PC-9 (cell line): ENCODE measurements at regions not wholly inside any gene's neighbourhood (a gene's known extent, or its start where the extent isn't known, plus 50 kb on each side); places are given as distances from the start of the nearest gene placed in this dataset.

Source experiments
- BruUV-seq: library from RNA; stranded (reverse); fragments of 400-500 nt; replicated peaks from 2 replicates; lab custom pipeline; 2021; lab: Mats Ljungman, UMichigan
- CTCF ChIA-PET: fragments of 300-600 bp; sonication (Branson Sonifier 250); formaldehyde crosslinking; loops from one replicate; lab custom pipeline; 2022; ENCODE audit warnings: antibody characterized with exemption; lab: Charles Lee
- POLR2A ChIA-PET: fragments of 300-600 bp; sonication (Branson Sonifier 250); formaldehyde crosslinking; loops from one replicate; lab custom pipeline; 2022; ENCODE audit warnings: antibody characterized with exemption; ENCODE audit not compliant: unreplicated experiment; lab: Charles Lee
- DNase-seq, 2 experiments: peaks; one replicate each; pipeline versions ENCODE4 v3.0.0 to v3.0.0-alpha.2; 2015 to 2022; ENCODE audit warnings: mixed read lengths in 1 of 2
- H2AFZ ChIP-seq: fragments of 200-600 bp; sonication (generic); 2 replicates; pipeline ENCODE4 v1.8.1; 2017; ENCODE audit warnings: antibody characterized with exemption
- H3F3A ChIP-seq: fragments of 200-600 bp; sonication (generic); 2 replicates; pipeline ENCODE4 v1.8.1; 2017; ENCODE audit warnings: antibody characterized with exemption, mild to moderate bottlenecking, low read depth; ENCODE audit not compliant: insufficient read depth
- H3K27ac ChIP-seq: fragments of 200-600 bp; sonication (generic); 2 replicates; pipeline ENCODE4 v1.6.1; 2016; ENCODE audit warnings: mixed run types
- H3K27me3 ChIP-seq: fragments of 200-600 bp; sonication (generic); 2 replicates; pipeline ENCODE4 v1.6.1; 2016; ENCODE audit warnings: low read depth, mixed run types; ENCODE audit not compliant: insufficient read depth
- H3K36me3 ChIP-seq: fragments of 200-600 bp; sonication (generic); 2 replicates; pipeline ENCODE4 v1.6.1; 2016; ENCODE audit warnings: low read depth, mixed run types
- H3K4me1 ChIP-seq: fragments of 200-600 bp; sonication (generic); replicated peaks from 2 replicates; pipeline ENCODE4 v1.6.1; 2016; ENCODE audit warnings: mixed run types; ENCODE audit not compliant: insufficient read depth
- H3K4me2 ChIP-seq: fragments of 200-600 bp; sonication (generic); 2 replicates; pipeline ENCODE4 v1.6.1; 2017; ENCODE audit warnings: mixed run types
- H3K4me3 ChIP-seq: fragments of 200-600 bp; sonication (generic); 2 replicates; pipeline ENCODE4 v1.6.1; 2016; ENCODE audit warnings: mixed run types
- H3K79me2 ChIP-seq: fragments of 200-600 bp; sonication (generic); 2 replicates; pipeline ENCODE4 v1.6.1; 2017; ENCODE audit warnings: low read depth, mixed run types
- H3K9me2 ChIP-seq: fragments of 200-600 bp; sonication (generic); 2 replicates; pipeline ENCODE4 v1.8.1; 2017; ENCODE audit warnings: mild to moderate bottlenecking; ENCODE audit not compliant: insufficient read depth
- H3K9me3 ChIP-seq: fragments of 200-600 bp; sonication (generic); 2 replicates; pipeline ENCODE4 v1.8.1; 2016; ENCODE audit warnings: low read depth; ENCODE audit not compliant: insufficient read depth
- H4K20me1 ChIP-seq: fragments of 200-600 bp; sonication (generic); 2 replicates; pipeline ENCODE4 v1.8.1; 2017; ENCODE audit not compliant: insufficient read depth
- EZH2 ChIP-seq: fragments of 200-600 bp; sonication (generic); IDR thresholded peaks from 2 replicates; pipeline ENCODE4 v1.8.0; 2017; ENCODE audit warnings: antibody characterized with exemption, low read depth
- intact Hi-C: fragments of 100-400 bp; cut with micrococcal nuclease; formaldehyde crosslinking; loops from one replicate; pipeline ENCODE4 v1.10.0; 2022; ENCODE audit not compliant: unreplicated experiment
- TF ChIP-seq, protein P1 (sequence below): fragments of 200-600 bp; sonication (generic); conservative IDR thresholded peaks from 2 replicates; pipeline ENCODE4 v1.6.1; 2017; ENCODE audit warnings: mixed run types, antibody characterized with exemption, mild to moderate bottlenecking, moderate library complexity

DNA sequence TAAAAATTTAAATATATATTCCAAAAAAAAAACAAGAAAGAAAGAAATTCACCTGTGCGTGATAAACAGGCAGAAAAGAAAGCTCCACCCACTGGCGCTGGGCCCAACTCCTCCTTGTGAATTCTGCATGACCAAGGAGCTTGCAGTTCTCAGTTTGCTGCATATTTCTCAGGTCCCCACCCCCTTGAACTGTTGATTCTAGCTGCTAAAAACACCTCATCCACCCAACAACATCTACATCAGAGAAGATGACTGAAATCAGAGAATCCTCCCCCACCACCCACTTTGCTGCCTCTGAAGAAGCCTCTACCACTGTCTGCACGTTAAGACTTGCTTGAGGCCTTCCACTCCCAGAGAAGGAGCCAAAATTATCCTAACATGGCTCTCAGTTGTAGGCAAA, 104.8 kb downstream of the RGS2 start:
- no peaks in the 10 kb centered on the region for H3K9me2 ChIP-seq
- no peak overlapping the region for H2AFZ ChIP-seq
- ChIA-PET CTCF (no interaction called here), POLR2A (interaction anchor here (0.5 kb wide), 1 partner anchor 274 kb away, joined by 3 read pairs; no protein-coding TSS in a partner anchor)
- no peaks in the 10 kb centered on the region for H3K36me3 ChIP-seq
- H3K4me3 ChIP-seq: no peak overlapping the region
- intact Hi-C loops: no loop called here
- no peaks in the 10 kb centered on the region for H3F3A ChIP-seq
- no peak for DNase-seq
- no peak for TF ChIP-seq EZH2
- TF ChIP-seq, protein P1, sequence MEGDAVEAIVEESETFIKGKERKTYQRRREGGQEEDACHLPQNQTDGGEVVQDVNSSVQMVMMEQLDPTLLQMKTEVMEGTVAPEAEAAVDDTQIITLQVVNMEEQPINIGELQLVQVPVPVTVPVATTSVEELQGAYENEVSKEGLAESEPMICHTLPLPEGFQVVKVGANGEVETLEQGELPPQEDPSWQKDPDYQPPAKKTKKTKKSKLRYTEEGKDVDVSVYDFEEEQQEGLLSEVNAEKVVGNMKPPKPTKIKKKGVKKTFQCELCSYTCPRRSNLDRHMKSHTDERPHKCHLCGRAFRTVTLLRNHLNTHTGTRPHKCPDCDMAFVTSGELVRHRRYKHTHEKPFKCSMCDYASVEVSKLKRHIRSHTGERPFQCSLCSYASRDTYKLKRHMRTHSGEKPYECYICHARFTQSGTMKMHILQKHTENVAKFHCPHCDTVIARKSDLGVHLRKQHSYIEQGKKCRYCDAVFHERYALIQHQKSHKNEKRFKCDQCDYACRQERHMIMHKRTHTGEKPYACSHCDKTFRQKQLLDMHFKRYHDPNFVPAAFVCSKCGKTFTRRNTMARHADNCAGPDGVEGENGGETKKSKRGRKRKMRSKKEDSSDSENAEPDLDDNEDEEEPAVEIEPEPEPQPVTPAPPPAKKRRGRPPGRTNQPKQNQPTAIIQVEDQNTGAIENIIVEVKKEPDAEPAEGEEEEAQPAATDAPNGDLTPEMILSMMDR: no peak
- no TSS peak for BruUV-seq
- H3K4me1 ChIP-seq: no peaks in the 10 kb centered on the region
- no peak overlapping the region for H3K4me2 ChIP-seq
- no peak overlapping the region for H3K27ac ChIP-seq
- H3K9me3 ChIP-seq: no peaks in the 10 kb centered on the region
- no peaks in the 10 kb centered on the region for H3K27me3 ChIP-seq
- no peaks in the 10 kb centered on the region for H3K79me2 ChIP-seq
- H4K20me1 ChIP-seq: no peaks in the 10 kb centered on the region

DNA sequence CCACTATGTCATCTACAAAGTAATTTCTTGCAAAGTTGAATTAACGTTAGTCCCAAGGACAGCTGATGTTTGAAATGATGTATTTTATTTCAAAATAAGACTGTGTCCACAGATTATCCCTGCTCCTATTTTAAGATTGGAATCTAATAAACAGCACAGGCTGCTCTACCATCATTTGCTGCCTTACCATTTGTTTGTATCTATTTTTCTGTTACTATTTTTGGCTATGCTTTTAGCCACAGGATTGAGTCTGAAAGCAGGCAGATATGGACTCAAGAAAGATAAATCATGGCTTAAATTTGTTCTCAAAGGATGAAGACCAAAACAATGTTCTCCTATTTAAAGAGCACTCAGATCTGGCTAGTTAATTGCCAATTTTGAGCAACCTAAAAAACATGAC, 105.3 kb downstream of the RGS2 start:
- H3K27me3 ChIP-seq: no peaks in the 10 kb centered on the region
- no peak overlapping the region for H2AFZ ChIP-seq
- no peak for DNase-seq
- CTCF ChIA-PET: no interaction called here
- H3K27ac ChIP-seq: no peak overlapping the region
- intact Hi-C loops: no loop called here
- POLR2A ChIA-PET: interaction anchor here (0.5 kb wide), 1 partner anchor 275 kb away, joined by 3 read pairs; no protein-coding TSS in a partner anchor
- no peaks in the 10 kb centered on the region for H3K9me2 ChIP-seq
- no peaks in the 10 kb centered on the region for H3F3A ChIP-seq
- no TSS peak for BruUV-seq
- no peaks in the 10 kb centered on the region for H4K20me1 ChIP-seq
- TF ChIP-seq, protein P1: no peak
- TF ChIP-seq EZH2: no peak
- no peak overlapping the region for H3K4me2 ChIP-seq
- no peaks in the 10 kb centered on the region for H3K4me1 ChIP-seq
- H3K4me3 ChIP-seq: no peak overlapping the region
- no peaks in the 10 kb centered on the region for H3K36me3 ChIP-seq
- no peaks in the 10 kb centered on the region for H3K9me3 ChIP-seq
- no peaks in the 10 kb centered on the region for H3K79me2 ChIP-seq

DNA sequence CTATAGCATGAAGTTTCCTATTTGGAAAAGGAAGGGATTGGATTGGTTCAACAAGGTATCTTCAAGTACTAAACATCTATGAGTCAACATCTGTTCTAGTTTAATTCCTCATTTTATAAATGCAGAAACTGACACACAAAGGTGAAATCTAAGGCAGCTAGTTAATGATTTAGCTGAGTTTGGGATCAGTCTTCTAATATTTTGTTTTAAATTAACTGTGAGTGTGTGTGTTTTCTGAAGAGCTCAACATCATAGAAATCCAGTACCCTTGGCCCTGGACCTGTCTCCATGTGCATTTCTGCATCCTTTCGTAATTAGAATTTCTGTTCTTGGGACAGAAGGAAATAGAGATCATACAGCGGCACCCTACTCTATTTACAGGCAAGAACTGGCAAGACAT, 105.9 kb downstream of the RGS2 start:
- Histone ChIP-seq H3K9me2 (no peaks in the 10 kb centered on the region), H3K9me3 (no peaks in the 10 kb centered on the region), H3K79me2 (no peaks in the 10 kb centered on the region), H3K27ac (no peak overlapping the region), H3K27me3 (no peaks in the 10 kb centered on the region), H3K4me1 (no peaks in the 10 kb centered on the region), H3K36me3 (no peaks in the 10 kb centered on the region), H3K4me2 (no peak overlapping the region), H2AFZ (no peak overlapping the region), H4K20me1 (no peaks in the 10 kb centered on the region), H3K4me3 (no peak overlapping the region), H3F3A (no peaks in the 10 kb centered on the region)
- TF ChIP-seq EZH2: no peak
- TF ChIP-seq, protein P1: no peak
- intact Hi-C loops: no loop called here
- CTCF ChIA-PET: no interaction called here
- BruUV-seq: no TSS peak
- POLR2A ChIA-PET: no interaction called here
- no peak for DNase-seq
